Putamen (tissue), 1 donor: ENCODE measurements at regions not wholly inside any gene's neighbourhood (a gene's known extent, or its start where the extent isn't known, plus 50 kb on each side); places are given as distances from the start of the nearest gene placed in this dataset.
"Not testable (repeated sequence)": the region's sequence is repeated elsewhere in the genome, so short reads cannot be mapped to it uniquely, and the experiment has no call there.

Experiments
- DNase-seq: peaks from one replicate; pipeline ENCODE4 v3.0.0-alpha.2; 2016; ENCODE audit warnings: low spot score

- no peak for DNase-seq
Measured at GRCh38 chr9:34793428-34793827, 83.5 kb upstream of the CCL21 start.

DNA sequence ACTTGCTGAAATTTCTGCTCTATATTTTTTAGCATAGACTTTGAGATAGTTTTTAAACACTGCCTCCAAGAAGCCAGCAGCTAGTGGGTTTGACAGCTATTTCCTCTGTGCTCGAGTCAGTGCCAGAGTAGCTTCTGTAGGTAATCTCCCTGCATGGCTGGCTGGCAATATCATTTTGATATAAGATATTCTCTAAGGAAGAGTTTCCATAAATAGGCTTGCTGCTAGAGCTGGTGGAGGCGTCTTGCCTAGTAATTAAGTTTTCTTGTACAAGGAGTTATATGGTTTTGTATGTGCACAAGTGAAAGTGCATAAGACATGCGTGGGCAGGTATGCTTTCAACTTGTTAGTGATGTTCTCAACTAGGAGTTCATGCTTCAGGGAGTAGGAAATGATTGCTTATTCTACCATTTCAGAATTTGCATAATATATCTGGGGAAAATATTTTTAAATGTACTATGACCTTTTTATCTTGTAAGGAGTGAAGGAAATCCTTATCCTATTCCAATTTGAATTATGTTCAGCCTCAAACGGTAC, 74.1 kb upstream of the CCL21 start:
- DNase-seq = peak; percentile 78

DNA sequence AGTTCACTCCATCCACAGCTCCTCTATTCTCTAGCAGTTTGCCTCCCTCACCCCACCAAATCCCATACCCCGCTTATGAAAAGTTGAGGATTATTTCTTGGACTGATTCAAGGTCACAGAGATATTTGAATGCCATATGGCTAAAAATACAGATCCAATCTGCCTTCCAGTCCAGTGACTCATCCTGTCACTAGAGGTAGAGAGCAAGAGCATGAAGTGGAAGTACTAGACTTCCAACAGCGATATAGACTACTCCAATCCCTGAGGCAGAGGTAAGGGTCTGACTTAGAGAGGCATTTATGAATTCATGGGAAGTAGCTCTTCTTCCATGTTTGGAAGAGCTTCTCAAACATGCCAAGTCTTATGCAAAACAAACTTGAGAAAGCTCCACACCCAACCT, 72.4 kb upstream of the CCL21 start:
- no peak for DNase-seq

GRCh38 chr9:34777666-34778065, 67.7 kb upstream of the CCL21 start:
- DNase-seq = peak; percentile 37

DNA sequence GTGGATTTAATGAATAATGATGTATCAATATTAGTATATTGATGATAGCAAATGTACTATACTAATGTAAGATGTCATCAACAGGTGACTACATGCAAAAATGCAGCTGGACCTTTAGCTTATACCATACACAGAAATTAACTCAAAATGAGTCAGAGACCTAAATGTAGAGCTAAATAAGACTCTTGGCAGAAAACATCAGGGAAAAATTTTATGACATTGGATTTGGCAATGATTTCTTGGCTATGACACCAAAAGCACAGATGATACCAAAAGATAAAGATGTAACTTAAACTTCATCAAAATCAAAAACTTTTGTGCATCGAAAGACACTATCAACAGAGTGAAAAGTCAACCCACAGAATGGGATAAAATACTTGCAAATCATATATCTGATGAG, 64.0 kb upstream of the CCL21 start:
- DNase-seq = no peak

GRCh38 chr9:34773306-34773910, 63.5 kb upstream of the CCL21 start:
- no peak for DNase-seq

- no peak for DNase-seq
Measured at GRCh38 chr9:34771007-34771406, 61.1 kb upstream of the CCL21 start.

DNA sequence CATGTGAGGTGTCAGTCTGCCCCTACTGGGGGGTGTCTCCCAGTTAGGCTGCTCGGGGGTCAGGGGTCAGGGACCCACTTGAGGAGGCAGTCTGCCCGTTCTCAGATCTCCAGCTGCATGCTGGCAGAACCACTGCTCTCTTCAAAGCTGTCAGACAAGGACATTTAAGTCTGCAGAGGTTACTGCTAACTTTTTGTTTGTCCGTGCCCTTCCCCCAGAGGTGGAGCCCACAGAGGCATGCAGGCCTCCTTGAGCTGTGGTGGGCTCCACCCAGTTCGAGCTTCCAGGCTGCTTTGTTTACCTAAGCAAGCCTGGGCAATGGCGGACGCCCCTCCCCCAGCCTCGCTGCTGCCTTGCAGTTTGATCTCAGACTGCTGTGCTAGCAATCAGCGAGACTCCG, 57.2 kb upstream of the CCL21 start:
- DNase-seq = not testable (repeated sequence)

DNA sequence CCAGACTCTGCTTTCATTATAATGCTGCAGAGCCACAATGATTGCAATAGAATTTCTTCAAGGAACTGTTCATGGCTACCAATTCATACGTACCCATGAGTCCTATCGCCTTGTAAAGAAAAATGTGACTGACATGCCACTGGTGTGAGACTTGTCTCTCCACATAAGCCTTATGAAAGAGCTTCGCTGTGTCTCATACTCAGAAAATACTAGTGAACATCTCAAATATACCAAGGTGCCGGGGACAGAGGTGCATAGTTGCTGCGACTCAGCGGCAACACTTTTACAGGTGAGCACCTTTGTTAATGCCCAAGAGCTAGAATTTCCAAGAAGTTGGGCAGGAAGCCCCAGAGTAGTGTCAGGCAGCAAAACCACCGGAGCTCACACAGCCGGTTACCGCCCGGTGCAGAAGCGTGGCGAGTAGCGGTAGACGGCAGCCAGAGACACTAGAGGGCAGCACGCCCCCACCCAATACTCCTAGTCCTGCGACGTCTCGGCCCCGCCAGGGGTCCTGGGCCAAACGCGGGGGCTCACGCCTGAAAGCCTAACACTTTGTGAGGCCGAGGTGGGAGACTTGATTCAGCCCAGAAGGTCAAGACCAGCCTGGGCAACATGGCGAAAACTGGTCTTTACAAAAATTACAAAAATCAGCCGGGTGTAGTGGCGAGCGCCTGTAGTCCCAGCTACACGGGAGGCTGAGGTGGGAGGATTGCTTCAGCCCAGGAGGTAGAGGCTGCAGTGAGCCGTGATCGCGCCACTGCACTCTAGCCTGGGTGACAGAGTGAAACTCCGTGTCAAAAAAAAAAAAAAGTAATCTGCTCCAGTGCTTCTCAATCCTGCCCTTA, 50.5 kb upstream of the CCL21 start:
- peak; percentile 16 for DNase-seq
